ENCODE measurements at regions not wholly inside any gene's neighbourhood (a gene's known extent, or its start where the extent isn't known, plus 50 kb on each side); places are given as distances from the start of the nearest gene placed in this dataset.

GRCh38 chr12:92076101-92076500, 69.5 kb downstream of the BTG1 start:
- TF ChIP-seq YY1 (IDR thresholded peaks at IDR 0.05; ENCODE audit: insufficient read depth, insufficient read length) (no peak), ZNF274 (IDR thresholded peaks at IDR 0.05; ENCODE audit: low read depth, low read length) (no peak)
